ENCODE measurements at regions not wholly inside any gene's neighbourhood (a gene's known extent, or its start where the extent isn't known, plus 50 kb on each side); places are given as distances from the start of the nearest gene placed in this dataset.

- TF ChIP-seq CTCF (IDR thresholded peaks at IDR 0.05) (no peak), POLR2A (IDR thresholded peaks at IDR 0.05) (no peak)
These were observed 107.0 kb upstream of the CTSO start for GRCh38 chr4:156060661-156061060.

All from body of pancreas (tissue), 4 donors.